Neutrophil (primary cell): ENCODE measurements at regions not wholly inside any gene's neighbourhood (a gene's known extent, or its start where the extent isn't known, plus 50 kb on each side); places are given as distances from the start of the nearest gene placed in this dataset.

ENCODE experiments used
- H3K27ac ChIP-seq: fragments of 200-600 bp; sonication (generic); 2 replicates; pipeline ENCODE4 v1.5.1; 2016; ENCODE audit warnings: mild to moderate bottlenecking, moderate library complexity
- H3K27me3 ChIP-seq: fragments of 200-600 bp; sonication (generic); 2 replicates; pipeline ENCODE4 v1.6.0; 2016; ENCODE audit warnings: mild to moderate bottlenecking
- H3K36me3 ChIP-seq: fragments of 200-600 bp; sonication (generic); 2 replicates; pipeline ENCODE4 v1.5.1; 2017
- H3K4me1 ChIP-seq, 2 experiments: fragments of 200-600 bp in 1 of 2; sonication (generic) in 1 of 2; 1 replicate in 1 of 2; 2 replicates in 1 of 2; pipeline versions ENCODE4 v1.5.1 to v1.6.1; 2013 to 2016; ENCODE audit warnings: low read depth in 1 of 2, low read length in 1 of 2, mild to moderate bottlenecking in 1 of 2, moderate library complexity in 1 of 2; ENCODE audit not compliant: control insufficient read depth in 1 of 2, insufficient read depth in 1 of 2
- H3K4me3 ChIP-seq, 2 experiments: fragments of 200-600 bp in 1 of 2; sonication (generic) in 1 of 2; 1 replicate in 1 of 2; 2 replicates in 1 of 2; pipeline ENCODE4 v1.5.1; 2013 to 2016; ENCODE audit warnings: low read depth in 1 of 2, low read length in 1 of 2, mild to moderate bottlenecking in 1 of 2, moderate library complexity in 1 of 2
- H3K9me3 ChIP-seq: fragments of 200-600 bp; sonication (generic); 2 replicates; pipeline ENCODE4 v1.5.1; 2016
- CTCF ChIP-seq: fragments of 200-600 bp; sonication (generic); IDR thresholded peaks from 2 replicates; pipeline ENCODE4 v1.5.1; 2016; ENCODE audit warnings: antibody characterized with exemption

- Histone ChIP-seq H3K9me3 (no peaks in the 10 kb centered on the region), H3K27ac (no peak overlapping the region), H3K4me3 (no peak overlapping the region), H3K4me1 (no peaks in the 10 kb centered on the region), H3K27me3 (no peaks in the 10 kb centered on the region), H3K36me3 (no peaks in the 10 kb centered on the region)
- no peak for TF ChIP-seq CTCF
Measured at GRCh38 chr1:194512345-194512744, 1325.9 kb upstream of the B3GALT2 start.

- H3K27ac ChIP-seq: no peak overlapping the region
- no peaks in the 10 kb centered on the region for H3K36me3 ChIP-seq
- no peaks in the 10 kb centered on the region for H3K9me3 ChIP-seq
- H3K4me1 ChIP-seq: no peaks in the 10 kb centered on the region
- no peak overlapping the region for H3K4me3 ChIP-seq
- no peaks in the 10 kb centered on the region for H3K27me3 ChIP-seq
- TF ChIP-seq CTCF: no peak
Measured at GRCh38 chr1:194503209-194503608, 1316.8 kb upstream of the B3GALT2 start.

- no peaks in the 10 kb centered on the region for H3K27me3 ChIP-seq
- H3K36me3 ChIP-seq: no peaks in the 10 kb centered on the region
- peaks cover 3% of the 10 kb centered on the region for H3K9me3 ChIP-seq
- H3K4me1 ChIP-seq: no peaks in the 10 kb centered on the region
- TF ChIP-seq CTCF: no peak
- H3K27ac ChIP-seq: no peak overlapping the region
- H3K4me3 ChIP-seq: no peak overlapping the region
Measured at GRCh38 chr1:194495434-194495833, 1309.0 kb upstream of the B3GALT2 start.

GRCh38 chr1:194487172-194487571 is 1300.8 kb upstream of the B3GALT2 start:
- no peak for TF ChIP-seq CTCF
- no peak overlapping the region for H3K4me3 ChIP-seq
- H3K36me3 ChIP-seq: no peaks in the 10 kb centered on the region

GRCh38 chr1:194485432-194485831 is 1299.0 kb upstream of the B3GALT2 start:
- H3K36me3 ChIP-seq: no peaks in the 10 kb centered on the region
- no peak overlapping the region for H3K4me3 ChIP-seq
- H3K27ac ChIP-seq: no peak overlapping the region
- no peak for TF ChIP-seq CTCF
- H3K4me1 ChIP-seq: no peaks in the 10 kb centered on the region
- no peaks in the 10 kb centered on the region for H3K27me3 ChIP-seq
- no peaks in the 10 kb centered on the region for H3K9me3 ChIP-seq

More at GRCh38 chr1:194487172-194487571, 1300.8 kb upstream of the B3GALT2 start:
- no peaks in the 10 kb centered on the region for H3K9me3 ChIP-seq
- no peaks in the 10 kb centered on the region for H3K4me1 ChIP-seq
- no peaks in the 10 kb centered on the region for H3K27me3 ChIP-seq
- H3K27ac ChIP-seq: no peak overlapping the region

GRCh38 chr1:194478731-194479130 is 1292.3 kb upstream of the B3GALT2 start:
- TF ChIP-seq CTCF: no peak
- Histone ChIP-seq H3K27ac (no peak overlapping the region), H3K4me3 (no peak overlapping the region), H3K9me3 (no peaks in the 10 kb centered on the region), H3K27me3 (no peaks in the 10 kb centered on the region), H3K36me3 (no peaks in the 10 kb centered on the region), H3K4me1 (no peaks in the 10 kb centered on the region)
